Heart left ventricle (tissue), 13 donors: ENCODE measurements at regions not wholly inside any gene's neighbourhood (a gene's known extent, or its start where the extent isn't known, plus 50 kb on each side); places are given as distances from the start of the nearest gene placed in this dataset.

ENCODE experiments used
- POLR2A ChIP-seq, 2 donors: fragments of 450-650 bp; IDR thresholded peaks; one replicate each; pipeline ENCODE4 v1.6.1; 2017; ENCODE audit warnings: antibody characterized with exemption in 2 of 2, mild to moderate bottlenecking in 2 of 2, moderate library complexity in 2 of 2
- TF ChIP-seq, protein P1 (sequence below), 12 donors: fragments of 200-600 bp; sonication (generic) in 4 of 12; IDR thresholded peaks; one replicate each; pipeline versions ENCODE4 v1.5.0 to v1.8.0; 2018 to 2022; ENCODE audit warnings: antibody characterized with exemption in 12 of 12, mild to moderate bottlenecking in 5 of 12
- donor health status: ischemic (EF 13 %, LVEDD 7.1; RV severe dilation, severe dysfunction).
- donor health status: DM: no; HTN: yes; CAD: no.
- donor health status: DM: no; HTN: no; CAD: no.
- donor health status: ischemic (EF 25% LVEDD 6.9; RV normal size, moderate dysfunction).
- donor health status: ischemic (EF 25% LVEDD 5.7; RV mildly dilated, moderate dysfunction).
- donor health status: ischemic (EF 35%, LVEDD 5.7; RV mildly dilated, moderate dysfunction).
- donor health status: nonischemic (EF 11% LVEDD 7.7; RV severe dilation, severe dysfunction).
- donor health status: DM: yes; HTN: yes; CAD: no.
- donor health status: PGD.
- donor health status: ischemic (EF 29% LVEDD 5.4; RV normal size, mild dysfunction).
- donor health status: nonischemic (EF 23%, LVEDD 6.1; RV moderate dilation, normal function).

DNA sequence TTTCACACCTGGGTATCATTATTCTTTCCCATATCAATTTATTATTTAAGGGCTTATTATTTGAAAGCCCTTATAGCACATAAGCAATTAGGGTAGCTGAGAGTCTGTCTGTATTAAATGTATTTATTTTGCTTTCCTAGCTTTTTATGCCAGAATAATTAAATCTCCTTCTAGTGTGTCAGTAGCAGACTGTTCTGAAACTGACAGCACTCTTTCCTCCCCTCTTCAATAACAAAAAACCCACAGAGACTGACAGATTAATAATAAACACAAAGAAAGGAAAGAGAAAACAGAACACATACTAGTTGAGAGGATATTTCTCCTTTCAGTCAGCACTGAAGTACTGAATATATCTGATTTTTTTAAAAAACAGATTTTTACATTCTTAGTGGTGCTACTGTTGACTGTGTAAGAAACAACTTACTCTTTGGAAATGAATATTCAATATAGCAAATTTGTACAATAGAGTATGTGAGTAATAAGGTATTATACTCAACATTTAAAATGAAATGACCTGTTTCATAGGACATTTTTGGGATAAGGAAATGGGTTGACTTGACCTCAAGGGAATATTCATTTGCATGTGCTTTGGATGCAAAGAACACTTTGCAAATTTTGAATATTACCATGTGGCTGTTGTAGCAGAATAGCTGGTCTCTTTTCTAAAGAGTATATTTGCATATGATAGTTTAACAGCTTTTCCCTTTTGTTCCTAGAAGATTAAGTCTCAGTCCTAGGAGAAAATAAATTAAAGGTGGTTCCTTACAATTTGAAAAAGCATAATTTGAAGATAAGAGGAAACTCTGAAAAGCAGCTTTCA lies 208.3 kb downstream of the SPATA31D1 start:
- TF ChIP-seq POLR2A (IDR thresholded peaks at IDR 0.05) = no peak
- TF ChIP-seq, protein P1, sequence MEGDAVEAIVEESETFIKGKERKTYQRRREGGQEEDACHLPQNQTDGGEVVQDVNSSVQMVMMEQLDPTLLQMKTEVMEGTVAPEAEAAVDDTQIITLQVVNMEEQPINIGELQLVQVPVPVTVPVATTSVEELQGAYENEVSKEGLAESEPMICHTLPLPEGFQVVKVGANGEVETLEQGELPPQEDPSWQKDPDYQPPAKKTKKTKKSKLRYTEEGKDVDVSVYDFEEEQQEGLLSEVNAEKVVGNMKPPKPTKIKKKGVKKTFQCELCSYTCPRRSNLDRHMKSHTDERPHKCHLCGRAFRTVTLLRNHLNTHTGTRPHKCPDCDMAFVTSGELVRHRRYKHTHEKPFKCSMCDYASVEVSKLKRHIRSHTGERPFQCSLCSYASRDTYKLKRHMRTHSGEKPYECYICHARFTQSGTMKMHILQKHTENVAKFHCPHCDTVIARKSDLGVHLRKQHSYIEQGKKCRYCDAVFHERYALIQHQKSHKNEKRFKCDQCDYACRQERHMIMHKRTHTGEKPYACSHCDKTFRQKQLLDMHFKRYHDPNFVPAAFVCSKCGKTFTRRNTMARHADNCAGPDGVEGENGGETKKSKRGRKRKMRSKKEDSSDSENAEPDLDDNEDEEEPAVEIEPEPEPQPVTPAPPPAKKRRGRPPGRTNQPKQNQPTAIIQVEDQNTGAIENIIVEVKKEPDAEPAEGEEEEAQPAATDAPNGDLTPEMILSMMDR (IDR thresholded peaks at IDR 0.05) = no peak
